GM12875 (cell line): ENCODE measurements at regions not wholly inside any gene's neighbourhood (a gene's known extent, or its start where the extent isn't known, plus 50 kb on each side); places are given as distances from the start of the nearest gene placed in this dataset.

Experiments used
- H3K4me3 ChIP-seq: one replicate; pipeline ENCODE4 v1.5.1; 2011; ENCODE audit warnings: low read depth, low read length, control low read depth
- TF ChIP-seq, protein P1 (sequence below): IDR thresholded peaks from 2 replicates; pipeline ENCODE4 v1.5.1; 2011; ENCODE audit warnings: low read depth, mild to moderate bottlenecking, control low read depth, inconsistent platforms, low read length, moderate library complexity, borderline replicate concordance; ENCODE audit not compliant: insufficient read depth

DNA sequence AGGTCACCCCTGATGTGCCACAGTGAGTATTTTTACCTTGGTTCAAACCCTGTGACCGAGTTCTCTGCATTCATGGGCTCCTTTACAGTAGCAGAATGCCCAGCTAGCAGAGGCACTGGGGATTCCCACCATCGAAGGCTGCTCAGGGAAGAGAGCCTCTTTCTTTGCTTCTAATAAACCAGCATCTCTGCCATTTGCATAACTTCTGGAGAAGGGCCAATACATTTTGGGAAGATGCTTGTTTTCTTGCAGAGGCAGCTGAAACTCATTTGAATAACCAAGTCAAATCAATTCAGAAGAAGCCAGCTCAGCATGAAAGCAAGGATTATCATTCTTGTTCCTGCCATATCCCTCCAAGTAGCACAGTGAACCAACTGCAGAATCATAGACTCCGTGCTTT is 82.9 kb upstream of the WDR11 start:
- TF ChIP-seq, protein P1, sequence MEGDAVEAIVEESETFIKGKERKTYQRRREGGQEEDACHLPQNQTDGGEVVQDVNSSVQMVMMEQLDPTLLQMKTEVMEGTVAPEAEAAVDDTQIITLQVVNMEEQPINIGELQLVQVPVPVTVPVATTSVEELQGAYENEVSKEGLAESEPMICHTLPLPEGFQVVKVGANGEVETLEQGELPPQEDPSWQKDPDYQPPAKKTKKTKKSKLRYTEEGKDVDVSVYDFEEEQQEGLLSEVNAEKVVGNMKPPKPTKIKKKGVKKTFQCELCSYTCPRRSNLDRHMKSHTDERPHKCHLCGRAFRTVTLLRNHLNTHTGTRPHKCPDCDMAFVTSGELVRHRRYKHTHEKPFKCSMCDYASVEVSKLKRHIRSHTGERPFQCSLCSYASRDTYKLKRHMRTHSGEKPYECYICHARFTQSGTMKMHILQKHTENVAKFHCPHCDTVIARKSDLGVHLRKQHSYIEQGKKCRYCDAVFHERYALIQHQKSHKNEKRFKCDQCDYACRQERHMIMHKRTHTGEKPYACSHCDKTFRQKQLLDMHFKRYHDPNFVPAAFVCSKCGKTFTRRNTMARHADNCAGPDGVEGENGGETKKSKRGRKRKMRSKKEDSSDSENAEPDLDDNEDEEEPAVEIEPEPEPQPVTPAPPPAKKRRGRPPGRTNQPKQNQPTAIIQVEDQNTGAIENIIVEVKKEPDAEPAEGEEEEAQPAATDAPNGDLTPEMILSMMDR, result no peak
- no peak overlapping the region for H3K4me3 ChIP-seq

DNA sequence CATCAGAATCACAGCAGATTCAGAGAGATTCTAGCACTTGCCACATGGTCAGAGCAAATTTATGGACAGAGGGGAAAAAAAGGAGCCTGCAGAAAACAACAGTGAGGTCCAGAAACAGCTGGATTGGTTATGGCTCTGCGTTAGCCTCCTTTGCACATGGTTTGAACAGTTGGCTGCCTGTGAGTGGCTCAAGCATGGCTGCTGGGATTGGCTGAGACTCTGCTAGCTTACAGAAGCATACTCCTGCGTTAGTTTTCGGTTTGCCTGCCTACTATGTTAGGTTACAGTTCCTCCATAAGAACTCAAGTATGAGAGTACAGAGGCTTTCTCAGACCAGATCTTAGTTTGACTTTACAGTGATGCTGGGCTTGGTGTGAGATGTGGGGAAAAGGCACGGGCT is 80.7 kb upstream of the WDR11 start:
- H3K4me3 ChIP-seq, result no peak overlapping the region
- TF ChIP-seq, protein P1, result no peak

- no peak overlapping the region for H3K4me3 ChIP-seq
- TF ChIP-seq, protein P1, result no peak
Measured at GRCh38 chr10:120776442-120776841, 74.7 kb upstream of the WDR11 start.

GRCh38 chr10:120782336-120782735 is 68.8 kb upstream of the WDR11 start:
- TF ChIP-seq, protein P1, result no peak
- H3K4me3 ChIP-seq, result no peak overlapping the region

DNA sequence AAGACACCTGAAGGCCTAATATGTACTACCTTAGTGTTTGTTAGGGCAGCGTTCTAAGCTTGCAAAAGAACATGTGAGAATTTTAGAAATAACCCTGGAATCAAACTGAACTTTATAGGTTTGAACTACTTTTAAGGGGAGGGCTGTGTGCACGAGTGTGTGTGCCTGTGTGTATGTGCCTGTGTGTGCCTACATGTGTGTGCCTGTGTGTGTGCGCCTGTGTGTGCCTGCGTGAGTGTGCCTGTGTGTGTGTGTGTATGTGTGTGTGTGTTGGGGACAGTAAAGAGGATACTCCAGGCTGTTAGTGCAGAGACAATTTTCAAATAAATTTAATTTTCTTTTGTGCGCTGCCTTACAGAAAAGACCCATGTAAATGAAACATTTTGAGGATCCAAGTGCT is 68.1 kb upstream of the WDR11 start:
- TF ChIP-seq, protein P1, result no peak
- no peak overlapping the region for H3K4me3 ChIP-seq

DNA sequence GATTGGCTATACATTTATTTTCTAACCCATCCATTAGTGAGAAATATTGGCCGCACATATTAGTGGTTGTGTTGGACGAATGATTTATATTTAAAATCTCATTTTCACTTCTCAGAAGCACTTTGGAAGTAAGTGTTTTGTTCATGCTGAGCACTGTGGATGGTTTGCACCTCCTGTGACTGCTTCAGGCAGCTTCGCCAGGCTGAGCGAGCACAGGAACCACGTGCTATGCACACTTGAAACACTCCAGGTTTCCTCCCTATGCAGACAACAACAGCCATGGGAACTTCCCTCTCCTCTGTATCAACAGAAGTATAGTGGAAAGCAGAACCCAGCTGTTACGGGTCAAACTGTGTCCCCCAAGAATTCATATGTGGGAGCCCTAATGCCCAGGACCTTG is 67.3 kb upstream of the WDR11 start:
- TF ChIP-seq, protein P1, result no peak
- no peak overlapping the region for H3K4me3 ChIP-seq

GRCh38 chr10:120788771-120789170 is 62.4 kb upstream of the WDR11 start:
- no peak overlapping the region for H3K4me3 ChIP-seq
- TF ChIP-seq, protein P1, result no peak
